ENCODE measurements at regions not wholly inside any gene's neighbourhood (a gene's known extent, or its start where the extent isn't known, plus 50 kb on each side); places are given as distances from the start of the nearest gene placed in this dataset.
"Not testable (repeated sequence)": the region's sequence is repeated elsewhere in the genome, so short reads cannot be mapped to it uniquely, and the experiment has no call there.

DNA sequence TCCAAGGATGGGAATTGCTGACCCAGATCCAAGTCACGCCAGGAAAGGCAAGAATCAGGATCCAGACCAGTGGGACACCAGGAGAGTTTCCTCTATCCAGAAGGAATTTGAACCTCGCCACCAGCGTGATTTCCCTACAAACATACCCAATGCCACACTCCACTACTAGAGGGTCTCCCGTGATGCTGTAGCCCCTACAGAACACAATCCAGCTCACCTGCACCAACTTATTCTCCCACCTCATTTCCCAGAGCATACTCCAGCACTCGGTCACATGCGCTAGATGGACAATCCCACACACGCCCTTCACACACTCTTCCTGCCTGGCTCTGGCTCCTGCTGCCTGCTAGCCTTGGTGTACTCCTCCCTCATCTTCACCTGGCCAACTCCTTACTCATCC lies 142.1 kb upstream of the PDE1C start:
- no peak for DNase-seq
- Histone ChIP-seq H3K27ac (no peak overlapping the region), H3K4me1 (no peaks in the 10 kb centered on the region), H3K27me3 (peaks cover 0 to 7% of the 10 kb centered on the region in 2 donors), H3K36me3 (no peaks in the 10 kb centered on the region), H3K4me3 (no peak overlapping the region), H3K9me3 (no peaks in the 10 kb centered on the region)
- intact Hi-C loops (cut with DNase I; ENCODE audit: low total_unique reads): loop anchor here (10.0 kb wide), 1 partner anchor 132 kb away; no protein-coding TSS in a partner anchor
- TF ChIP-seq, protein P1, sequence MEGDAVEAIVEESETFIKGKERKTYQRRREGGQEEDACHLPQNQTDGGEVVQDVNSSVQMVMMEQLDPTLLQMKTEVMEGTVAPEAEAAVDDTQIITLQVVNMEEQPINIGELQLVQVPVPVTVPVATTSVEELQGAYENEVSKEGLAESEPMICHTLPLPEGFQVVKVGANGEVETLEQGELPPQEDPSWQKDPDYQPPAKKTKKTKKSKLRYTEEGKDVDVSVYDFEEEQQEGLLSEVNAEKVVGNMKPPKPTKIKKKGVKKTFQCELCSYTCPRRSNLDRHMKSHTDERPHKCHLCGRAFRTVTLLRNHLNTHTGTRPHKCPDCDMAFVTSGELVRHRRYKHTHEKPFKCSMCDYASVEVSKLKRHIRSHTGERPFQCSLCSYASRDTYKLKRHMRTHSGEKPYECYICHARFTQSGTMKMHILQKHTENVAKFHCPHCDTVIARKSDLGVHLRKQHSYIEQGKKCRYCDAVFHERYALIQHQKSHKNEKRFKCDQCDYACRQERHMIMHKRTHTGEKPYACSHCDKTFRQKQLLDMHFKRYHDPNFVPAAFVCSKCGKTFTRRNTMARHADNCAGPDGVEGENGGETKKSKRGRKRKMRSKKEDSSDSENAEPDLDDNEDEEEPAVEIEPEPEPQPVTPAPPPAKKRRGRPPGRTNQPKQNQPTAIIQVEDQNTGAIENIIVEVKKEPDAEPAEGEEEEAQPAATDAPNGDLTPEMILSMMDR (IDR thresholded peaks at IDR 0.05): no peak

DNA sequence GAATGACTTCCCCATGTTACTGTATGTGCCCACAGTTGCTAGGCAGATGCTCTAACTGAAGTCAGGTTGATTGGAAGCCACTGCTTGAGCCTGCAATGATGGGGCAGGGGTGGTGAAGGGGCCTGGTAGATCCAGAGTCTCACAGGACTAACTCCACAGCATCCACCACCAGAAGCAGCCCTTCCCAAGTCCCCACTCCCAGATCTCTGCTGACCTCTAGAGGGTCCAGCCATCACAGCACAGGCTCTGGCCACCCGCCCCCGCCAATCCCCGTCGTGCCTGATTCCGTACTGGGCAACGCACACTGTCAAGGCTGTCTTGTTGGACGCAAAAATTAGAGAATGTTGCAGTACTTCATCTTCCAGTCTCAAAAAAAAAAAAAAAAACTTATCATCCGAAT lies 136.8 kb upstream of the PDE1C start:
- no peak overlapping the region for H3K4me3 ChIP-seq
- no peaks in the 10 kb centered on the region for H3K36me3 ChIP-seq
- H3K27ac ChIP-seq: no peak overlapping the region
- intact Hi-C loops (cut with DNase I; ENCODE audit: low total_unique reads): loop anchor here (5.0 kb wide), 1 partner anchor 270 kb away; no protein-coding TSS in a partner anchor
- no peaks in the 10 kb centered on the region for H3K4me1 ChIP-seq
- TF ChIP-seq, protein P1 (IDR thresholded peaks at IDR 0.05): no peak
- H3K9me3 ChIP-seq: no peaks in the 10 kb centered on the region
- no peak for DNase-seq
- peaks cover 0 to 6% of the 10 kb centered on the region in 2 donors for H3K27me3 ChIP-seq

DNA sequence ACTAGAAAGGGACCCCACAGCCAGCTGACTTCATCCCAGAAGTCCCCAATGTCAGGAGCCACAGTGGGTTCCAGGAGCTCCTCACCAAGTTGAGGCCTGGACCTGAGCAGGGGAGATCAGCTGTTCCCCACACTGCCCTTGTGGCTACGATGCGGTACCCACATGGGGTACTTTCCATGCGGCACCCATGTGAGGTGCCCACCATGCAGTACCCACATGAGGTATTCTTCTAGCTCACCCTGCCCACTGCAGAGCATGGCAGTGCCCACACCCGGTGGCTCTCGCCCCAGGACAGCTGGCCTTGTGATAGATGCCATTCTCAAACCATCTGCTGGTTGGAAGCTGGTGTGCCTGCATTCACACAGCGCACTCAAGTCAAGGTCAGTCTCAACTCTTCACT lies 136.3 kb upstream of the PDE1C start:
- Histone ChIP-seq H3K4me1 (no peaks in the 10 kb centered on the region), H3K27me3 (peaks cover 0 to 6% of the 10 kb centered on the region in 2 donors), H3K9me3 (no peaks in the 10 kb centered on the region), H3K4me3 (no peak overlapping the region), H3K36me3 (no peaks in the 10 kb centered on the region), H3K27ac (no peak overlapping the region)
- intact Hi-C loops (cut with DNase I; ENCODE audit: low total_unique reads): loop anchor here (5.0 kb wide), 1 partner anchor 271 kb away; no protein-coding TSS in a partner anchor
- TF ChIP-seq, protein P1 (IDR thresholded peaks at IDR 0.05): no peak
- DNase-seq: no peak

DNA sequence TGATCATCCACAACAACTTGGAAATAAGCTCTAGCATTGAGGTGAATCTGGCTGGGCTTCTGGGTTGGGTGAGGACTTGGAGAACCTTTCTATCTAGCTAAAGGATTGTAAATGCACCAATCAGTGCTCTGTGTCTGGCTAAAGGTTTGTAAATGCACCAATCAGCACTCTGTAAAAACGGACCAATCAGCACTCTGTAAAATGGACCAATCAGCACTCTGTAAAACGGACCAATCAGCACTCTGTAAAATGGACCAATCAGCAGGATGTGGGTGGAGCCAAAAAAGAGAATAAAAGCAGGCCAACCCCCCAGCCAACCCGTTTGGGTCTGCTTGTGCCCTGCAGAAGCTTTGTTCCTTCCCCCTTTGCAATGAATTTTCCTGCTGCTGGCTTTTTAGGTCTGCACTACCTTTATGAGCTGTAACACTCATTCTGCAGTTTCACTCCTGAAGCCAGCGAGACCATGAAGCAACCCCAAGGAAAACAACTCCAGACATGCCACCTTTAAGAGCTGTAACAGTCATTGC lies 135.2 kb upstream of the PDE1C start:
- H3K27ac ChIP-seq, H3K36me3 ChIP-seq, H3K4me1 ChIP-seq, H3K27me3 ChIP-seq, H3K4me3 ChIP-seq, DNase-seq, H3K9me3 ChIP-seq: not testable (repeated sequence)
- intact Hi-C loops (cut with DNase I; ENCODE audit: low total_unique reads): loop anchor here (5.0 kb wide), 1 partner anchor 272 kb away; no protein-coding TSS in a partner anchor

DNA sequence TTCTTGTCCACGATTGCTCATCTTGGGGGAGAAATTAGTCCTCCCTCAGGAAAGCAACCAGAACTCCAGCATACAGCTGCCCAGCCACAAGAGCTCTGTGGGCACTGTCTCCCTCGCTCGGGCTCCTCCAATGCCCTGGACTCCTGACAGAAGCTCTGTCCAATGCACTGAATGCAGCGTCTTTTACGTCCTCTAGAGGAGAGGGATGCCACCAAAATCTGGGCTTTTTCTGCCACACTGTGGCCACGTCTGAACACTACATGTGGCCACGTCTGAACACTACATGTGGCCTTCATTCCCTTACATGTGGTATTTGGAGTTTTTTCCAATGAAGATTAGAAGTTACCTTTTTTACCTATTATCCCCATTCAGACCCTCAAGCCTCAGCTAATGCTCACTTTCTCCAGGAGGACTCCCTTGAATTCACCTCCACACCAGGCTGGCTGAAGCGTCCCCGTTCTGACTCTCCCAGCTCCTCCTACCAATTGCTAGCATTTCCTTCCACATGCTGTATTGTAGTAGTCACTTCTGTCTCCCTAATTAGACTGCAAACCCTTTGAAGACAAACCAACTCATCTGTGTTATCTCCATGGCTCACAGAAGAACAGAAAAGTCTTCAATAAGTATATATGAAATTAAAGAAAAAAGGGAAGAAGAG lies 134.3 kb upstream of the PDE1C start:
- TF ChIP-seq, protein P1 (IDR thresholded peaks at IDR 0.05): peak; percentile 89 to 97
- Histone ChIP-seq H3K4me3 (peak overlapping the region; percentile 36 to 43), H3K4me1 (no peaks in the 10 kb centered on the region), H3K9me3 (no peaks in the 10 kb centered on the region), H3K36me3 (no peaks in the 10 kb centered on the region), H3K27me3 (peaks cover 0 to 6% of the 10 kb centered on the region in 2 donors), H3K27ac (peak overlapping the region in 1 of 2 donors; percentile 19)
- DNase-seq: peak; percentile 61 to 87
- intact Hi-C loops (cut with DNase I; ENCODE audit: low total_unique reads): loop anchor here (5.0 kb wide), 2 partner anchors 273 to 462 kb away; no protein-coding TSS in a partner anchor

DNA sequence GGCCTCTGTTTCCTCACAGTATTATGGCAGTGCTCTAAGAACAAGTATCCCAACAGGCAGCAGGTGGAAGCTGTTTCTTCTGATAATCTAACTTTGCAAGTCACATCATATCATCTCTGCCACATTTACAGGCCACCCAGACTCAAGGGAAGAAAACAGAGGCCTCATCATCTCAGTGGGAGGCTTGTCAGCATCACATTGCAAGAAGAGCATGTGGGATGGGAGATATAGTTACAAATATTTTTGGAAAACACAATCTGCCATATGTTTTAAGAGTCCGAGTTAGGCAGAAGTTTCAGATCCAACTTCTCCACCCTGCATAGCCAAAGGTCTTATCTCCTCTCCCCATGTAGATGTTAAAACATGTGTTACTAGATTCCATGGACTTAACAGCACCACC lies 130.4 kb upstream of the PDE1C start:
- H3K9me3 ChIP-seq: no peaks in the 10 kb centered on the region
- no peaks in the 10 kb centered on the region for H3K4me1 ChIP-seq
- H3K27me3 ChIP-seq: no peaks in the 10 kb centered on the region
- no peaks in the 10 kb centered on the region for H3K36me3 ChIP-seq
- intact Hi-C loops (cut with DNase I; ENCODE audit: low total_unique reads): loop anchor here (5.0 kb wide), 1 partner anchor 458 kb away; no protein-coding TSS in a partner anchor
- no peak overlapping the region for H3K27ac ChIP-seq
- no peak overlapping the region for H3K4me3 ChIP-seq
- TF ChIP-seq, protein P1 (IDR thresholded peaks at IDR 0.05): no peak
- DNase-seq: no peak

Data from tibial artery (tissue), 4 donors.